Retina (tissue), 1 donor: ENCODE measurements at regions not wholly inside any gene's neighbourhood (a gene's known extent, or its start where the extent isn't known, plus 50 kb on each side); places are given as distances from the start of the nearest gene placed in this dataset.
"Not testable (repeated sequence)": the region's sequence is repeated elsewhere in the genome, so short reads cannot be mapped to it uniquely, and the experiment has no call there.

Experiments
- DNase-seq: peaks from one replicate; pipeline ENCODE4 v3.0.0-alpha.2; 2016

DNA sequence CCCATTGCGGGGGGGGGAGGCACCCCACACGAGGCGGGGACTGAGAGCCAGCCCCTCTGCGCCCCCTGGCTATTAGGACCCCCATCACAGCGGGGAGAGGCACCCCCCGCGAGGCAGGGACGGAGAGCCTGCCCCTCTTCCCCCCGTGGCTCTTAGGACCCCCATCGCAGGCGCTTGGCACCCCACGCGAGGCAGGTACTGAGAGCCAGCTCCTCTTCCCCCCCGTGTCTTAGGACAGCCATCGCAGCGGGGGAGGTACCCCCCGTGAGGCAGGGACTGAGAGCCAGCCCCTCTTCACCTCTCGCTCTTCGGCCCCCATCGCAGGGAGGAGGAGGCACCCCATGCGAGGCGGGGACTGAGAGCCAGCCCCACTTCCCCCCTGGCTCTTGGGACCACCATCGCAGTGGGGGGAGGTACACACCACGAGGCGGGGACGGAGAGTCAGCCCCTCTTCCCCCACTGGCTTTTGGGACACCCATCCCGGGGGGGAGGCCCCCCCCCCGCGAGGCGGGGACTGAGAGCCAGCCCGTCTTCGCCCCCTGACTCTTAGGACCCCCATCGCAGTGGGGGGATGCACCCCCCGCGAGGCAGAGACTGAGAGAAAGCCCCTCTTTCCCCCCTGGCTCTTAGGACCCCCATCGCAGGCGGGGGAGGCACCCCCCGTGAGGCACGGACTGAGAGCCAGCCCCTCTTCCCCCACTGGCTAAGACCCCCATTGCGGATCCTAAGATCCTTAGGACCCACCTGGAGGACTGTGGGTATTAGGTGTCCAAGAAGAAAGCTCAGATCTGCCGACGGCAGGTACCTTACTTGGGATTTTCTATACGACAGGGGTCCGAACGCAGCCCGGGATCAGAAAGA lies 198.6 kb upstream of the PZP start:
- no peak for DNase-seq

GRCh38 chr12:9405886-9406563 lies 197.8 kb upstream of the PZP start:
- DNase-seq = no peak

GRCh38 chr12:9404469-9405260 lies 196.5 kb upstream of the PZP start:
- no peak for DNase-seq

GRCh38 chr12:9404031-9404430 lies 195.8 kb upstream of the PZP start:
- DNase-seq = no peak

DNA sequence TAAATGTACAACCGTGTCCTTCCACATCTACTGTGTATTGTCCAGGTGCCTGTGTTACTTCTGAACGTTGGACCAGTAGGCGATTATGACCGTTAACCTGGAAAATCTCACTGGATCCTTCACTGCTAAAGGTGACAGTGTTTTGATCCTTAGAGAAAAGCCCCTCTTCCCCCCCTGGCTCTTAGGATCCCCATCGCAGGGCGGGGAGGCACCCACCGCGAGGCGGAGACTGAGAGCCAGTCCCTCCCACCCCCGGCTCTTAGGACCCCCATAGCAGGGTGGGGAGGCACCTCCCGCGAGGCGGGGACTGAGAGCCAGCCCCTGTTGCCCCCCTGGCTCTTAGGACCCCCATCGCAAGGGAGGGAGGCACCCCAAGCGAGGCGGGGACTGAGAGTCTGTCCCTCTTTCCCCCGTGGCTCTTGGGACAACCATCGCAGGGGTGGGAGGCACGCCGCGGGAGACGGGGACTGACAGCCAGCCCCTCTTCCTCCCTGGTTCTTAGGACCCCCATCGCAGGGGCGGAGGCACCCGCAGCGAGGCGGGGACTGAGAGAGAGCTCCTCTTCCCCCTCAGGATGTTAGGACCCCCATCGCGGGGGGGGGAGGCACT lies 194.3 kb upstream of the PZP start:
- not testable (repeated sequence) for DNase-seq

- DNase-seq = not testable (repeated sequence)
Observed at GRCh38 chr12:9396367-9396766, 188.2 kb upstream of the PZP start.

DNA sequence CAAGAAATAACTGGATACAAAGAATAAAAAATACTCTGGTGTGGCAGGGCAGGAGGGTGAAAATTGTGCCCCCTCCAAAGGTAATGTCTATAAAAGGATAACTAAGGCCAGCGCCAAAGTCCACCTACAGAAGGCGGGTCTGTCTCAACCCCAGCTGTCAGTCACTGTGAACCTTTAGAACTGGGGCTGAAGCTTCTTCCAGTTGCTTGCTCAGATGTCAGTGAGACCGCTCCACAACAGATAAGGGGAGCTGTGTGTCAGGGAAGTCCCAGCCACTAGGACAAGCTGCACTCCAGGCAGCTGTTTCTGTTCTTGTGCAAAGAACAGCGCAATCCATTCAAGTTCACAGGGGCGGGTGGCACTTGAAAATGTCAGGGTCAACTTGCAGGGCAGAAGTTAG lies 187.0 kb upstream of the PZP start:
- not testable (repeated sequence) for DNase-seq

- DNase-seq = no peak
Observed at GRCh38 chr12:9392842-9393241, 184.6 kb upstream of the PZP start.

DNA sequence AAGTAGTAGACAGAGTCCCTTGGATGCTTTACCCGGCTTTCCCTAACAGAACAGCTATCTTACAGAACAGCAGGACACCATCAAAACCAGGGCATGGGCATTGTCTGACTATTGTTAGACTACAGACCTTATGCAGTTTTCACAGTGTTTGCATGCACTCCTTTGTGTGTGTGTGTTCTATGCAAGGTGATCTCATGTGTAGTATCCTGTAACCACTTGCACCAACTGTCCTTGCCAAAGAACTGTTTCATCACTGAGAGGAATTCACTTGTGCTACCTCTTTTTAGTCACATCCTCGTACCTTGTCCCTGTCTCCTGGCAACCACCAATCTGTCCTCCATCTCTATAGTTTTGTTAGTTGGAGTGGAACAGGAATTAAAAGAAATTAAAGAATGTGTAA lies 183.6 kb upstream of the PZP start:
- DNase-seq = peak; percentile 23

- no peak for DNase-seq
Observed at GRCh38 chr12:9390761-9391160, 182.6 kb upstream of the PZP start.

DNA sequence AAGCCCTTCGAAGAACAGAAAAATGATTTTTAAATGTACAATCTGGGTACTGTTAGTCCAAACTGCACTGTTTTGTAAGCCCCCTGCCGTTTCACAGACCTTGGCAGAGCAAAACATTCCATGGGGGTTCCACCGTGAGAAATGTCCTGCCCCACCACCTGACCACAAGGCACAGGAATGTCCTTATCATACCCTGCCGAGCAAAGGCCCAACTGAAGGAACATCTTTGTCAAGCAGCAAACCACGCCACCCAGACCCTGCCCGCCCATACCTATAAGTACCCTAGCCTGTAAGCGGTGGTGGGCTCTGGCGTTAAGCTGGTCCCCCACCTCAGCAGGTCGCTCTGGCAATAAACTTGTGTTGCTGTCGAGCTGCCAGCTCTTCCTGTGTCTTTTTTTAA lies 181.6 kb upstream of the PZP start:
- no peak for DNase-seq

DNA sequence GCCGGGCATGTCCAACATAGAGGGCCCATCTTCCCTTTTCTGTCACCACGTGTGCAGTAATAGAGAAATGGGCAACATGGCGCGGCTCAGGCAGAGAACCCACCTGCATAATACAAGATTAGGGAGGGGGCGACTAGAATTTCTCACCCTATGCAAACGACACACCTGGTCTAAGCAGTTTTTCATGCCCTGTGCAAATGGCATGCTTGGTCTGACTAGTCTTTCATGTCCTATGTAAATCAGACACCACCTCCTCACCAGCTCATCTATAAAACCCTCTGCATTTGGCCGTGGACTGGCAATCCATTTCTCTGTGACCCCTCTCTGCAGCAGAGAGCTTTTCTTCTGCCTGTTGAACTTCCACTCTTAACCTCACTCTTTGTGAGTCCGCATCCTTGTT lies 180.2 kb upstream of the PZP start:
- no peak for DNase-seq

- no peak for DNase-seq
Observed at GRCh38 chr12:9387450-9387849, 179.3 kb upstream of the PZP start.

DNA sequence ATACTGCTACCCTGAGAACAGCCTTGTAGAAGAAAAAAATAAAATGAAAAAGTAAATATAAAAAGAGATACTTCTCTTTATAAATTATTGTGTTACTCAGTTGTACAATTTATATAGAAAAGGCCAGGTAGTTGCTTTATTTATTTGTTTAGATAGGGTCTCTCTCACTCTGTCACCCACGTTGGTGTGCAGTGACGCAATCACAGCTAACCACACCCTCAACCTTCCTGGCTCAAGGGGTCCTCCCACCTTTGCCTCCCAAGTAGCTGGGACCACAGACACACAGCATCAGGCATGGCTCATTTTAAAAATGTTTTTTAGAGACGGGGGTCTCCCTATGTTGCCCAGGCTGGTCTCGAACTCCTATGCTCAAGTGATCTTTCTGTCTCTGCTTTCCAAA lies 175.4 kb upstream of the PZP start:
- DNase-seq = no peak

DNA sequence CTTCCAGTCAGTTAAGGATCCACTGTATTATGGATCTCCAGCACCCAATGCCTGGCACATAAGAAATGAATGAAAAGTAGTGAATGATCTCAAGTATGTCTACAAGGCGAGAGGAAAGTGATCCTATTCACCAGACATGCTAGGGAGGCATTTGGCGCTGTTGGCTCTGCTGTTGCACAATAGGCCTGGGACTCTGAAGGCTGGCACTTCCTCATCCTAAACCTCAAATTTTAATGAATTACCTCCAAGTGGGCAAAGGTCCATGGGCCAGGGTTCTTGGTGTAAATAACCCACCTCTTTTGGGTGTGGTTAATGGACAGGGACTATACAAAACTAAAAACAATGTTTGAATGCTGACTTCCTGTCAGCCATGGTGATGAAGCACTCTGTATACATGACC lies 173.4 kb upstream of the PZP start:
- DNase-seq = no peak

DNA sequence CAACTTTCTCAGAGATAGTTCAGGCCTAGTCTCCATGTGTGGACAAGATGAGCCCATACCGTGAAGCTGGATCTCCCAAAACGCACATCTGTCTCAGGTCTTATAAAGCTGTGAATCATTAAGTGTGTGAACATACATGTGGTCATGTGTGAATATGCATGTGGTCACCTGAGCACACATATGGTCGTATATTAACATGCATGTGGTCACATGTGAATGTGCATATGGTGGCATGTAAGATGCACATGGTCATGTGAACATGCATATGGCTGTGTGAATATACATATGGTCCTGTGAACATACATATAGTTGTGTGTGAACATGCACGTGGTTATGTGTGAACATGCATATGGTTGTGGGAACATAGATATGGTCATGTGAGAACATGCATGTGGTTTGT lies 172.5 kb upstream of the PZP start:
- no peak for DNase-seq

- DNase-seq = no peak
Observed at GRCh38 chr12:9379023-9379742, 171.0 kb upstream of the PZP start.

GRCh38 chr12:9378430-9378835 lies 170.2 kb upstream of the PZP start:
- DNase-seq = no peak

GRCh38 chr12:9372202-9372601 lies 164.0 kb upstream of the PZP start:
- no peak for DNase-seq

DNA sequence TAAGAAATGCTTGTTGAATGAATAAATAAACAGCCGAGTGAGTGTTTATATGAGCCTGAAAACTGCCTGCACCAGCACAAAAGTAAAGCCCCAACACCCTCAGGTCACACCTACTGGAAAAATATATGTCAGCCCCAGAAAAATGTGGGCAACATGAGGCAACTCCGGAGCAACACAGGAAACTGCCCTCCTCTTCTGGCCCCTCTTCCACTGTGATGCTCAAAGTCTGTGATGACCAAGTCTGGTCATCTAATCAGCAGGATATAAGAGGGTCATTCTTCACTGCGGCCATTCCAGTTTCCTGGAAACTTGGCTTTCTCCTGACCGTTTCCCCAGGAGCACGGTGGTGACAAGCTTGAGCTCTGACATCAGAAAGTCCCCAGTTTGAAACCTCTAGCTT lies 159.6 kb upstream of the PZP start:
- DNase-seq = no peak

- DNase-seq = no peak
Observed at GRCh38 chr12:9367201-9367600, 159.0 kb upstream of the PZP start.

GRCh38 chr12:9365296-9365695 lies 157.1 kb upstream of the PZP start:
- DNase-seq = no peak
